Liver (tissue), 8 donors: ENCODE measurements at regions not wholly inside any gene's neighbourhood (a gene's known extent, or its start where the extent isn't known, plus 50 kb on each side); places are given as distances from the start of the nearest gene placed in this dataset.

ENCODE experiments used
- DNase-seq: peaks from one replicate; pipeline ENCODE4 v3.0.0-alpha.2; 2017; ENCODE audit warnings: low spot score
- H3K27ac ChIP-seq, 2 donors: one replicate each; pipeline ENCODE4 v1.7.0; 2013; ENCODE audit warnings: inconsistent platforms in 2 of 2, low read length in 2 of 2, control low read depth in 1 of 2, low read depth in 1 of 2, mild to moderate bottlenecking in 1 of 2
- H3K27me3 ChIP-seq, 4 donors: one replicate each; pipeline versions ENCODE4 v1.6.1 to v1.7.0; 2013; ENCODE audit warnings: low read length in 3 of 4, inconsistent platforms in 1 of 4, mild to moderate bottlenecking in 1 of 4, moderate library complexity in 1 of 4; ENCODE audit not compliant: control insufficient read depth in 4 of 4, insufficient read depth in 4 of 4
- H3K36me3 ChIP-seq, 4 donors: one replicate each; pipeline versions ENCODE4 v1.6.1 to v1.7.0; 2013; ENCODE audit warnings: low read length in 3 of 4, mild to moderate bottlenecking in 3 of 4, low read depth in 1 of 4, moderate library complexity in 1 of 4; ENCODE audit not compliant: control insufficient read depth in 4 of 4, insufficient read depth in 3 of 4
- H3K4me1 ChIP-seq, 4 donors: one replicate each; pipeline versions ENCODE4 v1.6.1 to v1.7.0; 2013; ENCODE audit warnings: low read length in 3 of 4, mild to moderate bottlenecking in 3 of 4, moderate library complexity in 1 of 4; ENCODE audit not compliant: control insufficient read depth in 4 of 4, insufficient read depth in 4 of 4
- H3K4me3 ChIP-seq, 3 donors: one replicate each; pipeline versions ENCODE4 v1.6.1 to v1.7.0; 2013; ENCODE audit warnings: low read length in 3 of 3, control low read depth in 1 of 3, low read depth in 1 of 3, mild to moderate bottlenecking in 1 of 3
- H3K9ac ChIP-seq, 2 donors: one replicate each; pipeline ENCODE4 v1.7.0; 2013; ENCODE audit warnings: low read length in 2 of 2, mild to moderate bottlenecking in 2 of 2, moderate library complexity in 2 of 2, control low read depth in 1 of 2, low read depth in 1 of 2
- H3K9me3 ChIP-seq, 4 donors: one replicate each; pipeline versions ENCODE4 v1.6.1 to v1.7.0; 2013; ENCODE audit warnings: low read length in 3 of 4; ENCODE audit not compliant: control insufficient read depth in 4 of 4
- EGR1 ChIP-seq, 2 donors: IDR thresholded peaks; 2 replicates each; pipeline ENCODE4 v1.6.1; 2016 to 2018; ENCODE audit warnings: antibody characterized with exemption in 2 of 2, low read depth in 2 of 2
- FOXA1 ChIP-seq: IDR thresholded peaks from 2 replicates; pipeline ENCODE4 v1.6.1; 2016; ENCODE audit warnings: antibody characterized with exemption
- FOXA2 ChIP-seq: IDR thresholded peaks from 2 replicates; pipeline ENCODE4 v1.6.1; 2016; ENCODE audit warnings: antibody characterized with exemption
- GABPA ChIP-seq, 2 donors: IDR thresholded peaks in 1 of 2; conservative IDR thresholded peaks in 1 of 2; 2 replicates each; pipeline ENCODE4 v1.6.1; 2016; ENCODE audit warnings: antibody characterized with exemption in 2 of 2, mild to moderate bottlenecking in 1 of 2, moderate library complexity in 1 of 2
- HNF4A ChIP-seq, 2 donors: conservative IDR thresholded peaks; 2 replicates each; pipeline ENCODE4 v1.6.1; 2016; ENCODE audit warnings: antibody characterized with exemption in 2 of 2, mild to moderate bottlenecking in 2 of 2
- HNF4G ChIP-seq: IDR thresholded peaks from 2 replicates; pipeline ENCODE4 v1.6.1; 2016; ENCODE audit warnings: antibody characterized with exemption
- JUND ChIP-seq, 2 donors: IDR thresholded peaks; 2 replicates each; pipeline ENCODE4 v1.6.1; 2016; ENCODE audit warnings: antibody characterized with exemption in 2 of 2
- NR2F2 ChIP-seq: IDR thresholded peaks from 2 replicates; pipeline ENCODE4 v1.6.1; 2016; ENCODE audit warnings: antibody characterized with exemption
- RAD21 ChIP-seq, 2 donors: IDR thresholded peaks; 2 replicates each; pipeline ENCODE4 v1.6.1; 2016; ENCODE audit warnings: antibody characterized with exemption in 2 of 2, mild to moderate bottlenecking in 2 of 2
- RXRA ChIP-seq, 2 donors: IDR thresholded peaks; 2 replicates each; pipeline ENCODE4 v1.6.1; 2017 to 2018; ENCODE audit warnings: antibody characterized with exemption in 2 of 2, mild to moderate bottlenecking in 1 of 2
- SP1 ChIP-seq: IDR thresholded peaks from 2 replicates; pipeline ENCODE4 v1.6.1; 2018; ENCODE audit warnings: antibody characterized with exemption, mild to moderate bottlenecking
- TAF1 ChIP-seq: conservative IDR thresholded peaks from 2 replicates; pipeline ENCODE4 v1.6.1; 2016; ENCODE audit warnings: antibody characterized with exemption, mild to moderate bottlenecking
- YY1 ChIP-seq: IDR thresholded peaks from 2 replicates; pipeline ENCODE4 v1.6.1; 2016; ENCODE audit warnings: antibody characterized with exemption, mild to moderate bottlenecking
- WGBS: extraction: QIAGEN DNeasy Blood & Tissue Kit; methylation state at CpG from one replicate; pipeline ENCODE4 v1.1.7; 2013; 5-methylcytosine and 5-hydroxymethylcytosine counted together
- TF ChIP-seq, protein P1 (sequence below): fragments of 150-350 bp; IDR thresholded peaks from 2 replicates; pipeline ENCODE4 v1.5.1; 2017; ENCODE audit warnings: improper control_type of control experiment, low read depth, low read length; ENCODE audit not compliant: missing input control
- TF ChIP-seq, protein P2 (sequence below): IDR thresholded peaks from 2 replicates; pipeline ENCODE4 v1.6.1; 2016; ENCODE audit warnings: antibody characterized with exemption
- TF ChIP-seq, protein P3 (sequence below): IDR thresholded peaks from 2 replicates; pipeline ENCODE4 v1.6.1; 2016; ENCODE audit warnings: antibody characterized with exemption, mild to moderate bottlenecking
- donor health status: healthy.
- donor health status: healthy.
- donor health status: healthy.
- donor health status: healthy.
- donor health status: healthy.

DNA sequence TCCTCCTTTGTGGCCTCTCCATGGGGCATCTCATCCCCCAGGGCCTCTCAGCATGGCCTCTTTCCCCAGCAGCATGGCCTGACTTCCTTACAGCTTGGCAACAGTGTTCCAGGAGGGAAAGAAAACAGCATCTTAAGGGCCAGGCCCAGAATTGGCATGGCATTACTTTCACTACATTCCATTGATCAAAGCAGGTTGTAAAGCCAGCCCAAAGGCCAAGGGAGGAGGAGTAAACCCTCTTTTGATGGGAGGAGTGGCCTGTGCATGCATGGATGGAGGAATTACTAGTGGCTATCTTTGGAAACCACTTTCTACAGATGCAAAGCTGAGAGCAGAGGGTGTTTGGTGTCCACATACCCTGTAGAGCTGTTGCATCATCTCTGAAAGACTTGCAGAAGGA is 149.4 kb downstream of the AIPL1 start:
- Histone ChIP-seq H3K27ac (no peak overlapping the region), H3K4me3 (no peak overlapping the region), H3K4me1 (no peaks in the 10 kb centered on the region), H3K9me3 (peaks cover 0 to 2% (median 0%) of the 10 kb centered on the region in 4 donors), H3K36me3 (no peaks in the 10 kb centered on the region), H3K27me3 (peaks cover 0 to 3% (median 0%) of the 10 kb centered on the region in 4 donors), H3K9ac (no peak overlapping the region)
- no peak for DNase-seq
- TF ChIP-seq, protein P1, sequence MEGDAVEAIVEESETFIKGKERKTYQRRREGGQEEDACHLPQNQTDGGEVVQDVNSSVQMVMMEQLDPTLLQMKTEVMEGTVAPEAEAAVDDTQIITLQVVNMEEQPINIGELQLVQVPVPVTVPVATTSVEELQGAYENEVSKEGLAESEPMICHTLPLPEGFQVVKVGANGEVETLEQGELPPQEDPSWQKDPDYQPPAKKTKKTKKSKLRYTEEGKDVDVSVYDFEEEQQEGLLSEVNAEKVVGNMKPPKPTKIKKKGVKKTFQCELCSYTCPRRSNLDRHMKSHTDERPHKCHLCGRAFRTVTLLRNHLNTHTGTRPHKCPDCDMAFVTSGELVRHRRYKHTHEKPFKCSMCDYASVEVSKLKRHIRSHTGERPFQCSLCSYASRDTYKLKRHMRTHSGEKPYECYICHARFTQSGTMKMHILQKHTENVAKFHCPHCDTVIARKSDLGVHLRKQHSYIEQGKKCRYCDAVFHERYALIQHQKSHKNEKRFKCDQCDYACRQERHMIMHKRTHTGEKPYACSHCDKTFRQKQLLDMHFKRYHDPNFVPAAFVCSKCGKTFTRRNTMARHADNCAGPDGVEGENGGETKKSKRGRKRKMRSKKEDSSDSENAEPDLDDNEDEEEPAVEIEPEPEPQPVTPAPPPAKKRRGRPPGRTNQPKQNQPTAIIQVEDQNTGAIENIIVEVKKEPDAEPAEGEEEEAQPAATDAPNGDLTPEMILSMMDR: no peak
- no peak for TF ChIP-seq GABPA (IDR thresholded peaks at IDR 0.05 in 1 of 2, conservative IDR thresholded peaks at IDR 0.05 in 1 of 2)
- TF ChIP-seq, protein P2, sequence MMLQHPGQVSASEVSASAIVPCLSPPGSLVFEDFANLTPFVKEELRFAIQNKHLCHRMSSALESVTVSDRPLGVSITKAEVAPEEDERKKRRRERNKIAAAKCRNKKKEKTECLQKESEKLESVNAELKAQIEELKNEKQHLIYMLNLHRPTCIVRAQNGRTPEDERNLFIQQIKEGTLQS: no peak
- no peak for TF ChIP-seq NR2F2
- TF ChIP-seq HNF4A (conservative IDR thresholded peaks at IDR 0.05): no peak
- TF ChIP-seq, protein P3, sequence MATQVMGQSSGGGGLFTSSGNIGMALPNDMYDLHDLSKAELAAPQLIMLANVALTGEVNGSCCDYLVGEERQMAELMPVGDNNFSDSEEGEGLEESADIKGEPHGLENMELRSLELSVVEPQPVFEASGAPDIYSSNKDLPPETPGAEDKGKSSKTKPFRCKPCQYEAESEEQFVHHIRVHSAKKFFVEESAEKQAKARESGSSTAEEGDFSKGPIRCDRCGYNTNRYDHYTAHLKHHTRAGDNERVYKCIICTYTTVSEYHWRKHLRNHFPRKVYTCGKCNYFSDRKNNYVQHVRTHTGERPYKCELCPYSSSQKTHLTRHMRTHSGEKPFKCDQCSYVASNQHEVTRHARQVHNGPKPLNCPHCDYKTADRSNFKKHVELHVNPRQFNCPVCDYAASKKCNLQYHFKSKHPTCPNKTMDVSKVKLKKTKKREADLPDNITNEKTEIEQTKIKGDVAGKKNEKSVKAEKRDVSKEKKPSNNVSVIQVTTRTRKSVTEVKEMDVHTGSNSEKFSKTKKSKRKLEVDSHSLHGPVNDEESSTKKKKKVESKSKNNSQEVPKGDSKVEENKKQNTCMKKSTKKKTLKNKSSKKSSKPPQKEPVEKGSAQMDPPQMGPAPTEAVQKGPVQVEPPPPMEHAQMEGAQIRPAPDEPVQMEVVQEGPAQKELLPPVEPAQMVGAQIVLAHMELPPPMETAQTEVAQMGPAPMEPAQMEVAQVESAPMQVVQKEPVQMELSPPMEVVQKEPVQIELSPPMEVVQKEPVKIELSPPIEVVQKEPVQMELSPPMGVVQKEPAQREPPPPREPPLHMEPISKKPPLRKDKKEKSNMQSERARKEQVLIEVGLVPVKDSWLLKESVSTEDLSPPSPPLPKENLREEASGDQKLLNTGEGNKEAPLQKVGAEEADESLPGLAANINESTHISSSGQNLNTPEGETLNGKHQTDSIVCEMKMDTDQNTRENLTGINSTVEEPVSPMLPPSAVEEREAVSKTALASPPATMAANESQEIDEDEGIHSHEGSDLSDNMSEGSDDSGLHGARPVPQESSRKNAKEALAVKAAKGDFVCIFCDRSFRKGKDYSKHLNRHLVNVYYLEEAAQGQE: no peak
- TF ChIP-seq FOXA2: no peak
- TF ChIP-seq EGR1 (IDR thresholded peaks at IDR 0.05; ENCODE audit: low read depth in 2 of 2): no peak
- TF ChIP-seq RAD21 (IDR thresholded peaks at IDR 0.05): no peak
- TF ChIP-seq SP1: no peak
- no peak for TF ChIP-seq RXRA (IDR thresholded peaks at IDR 0.05)
- TF ChIP-seq FOXA1: no peak
- no peak for TF ChIP-seq YY1
- no peak for TF ChIP-seq TAF1
- TF ChIP-seq JUND (IDR thresholded peaks at IDR 0.05): no peak
- TF ChIP-seq HNF4G: no peak

DNA sequence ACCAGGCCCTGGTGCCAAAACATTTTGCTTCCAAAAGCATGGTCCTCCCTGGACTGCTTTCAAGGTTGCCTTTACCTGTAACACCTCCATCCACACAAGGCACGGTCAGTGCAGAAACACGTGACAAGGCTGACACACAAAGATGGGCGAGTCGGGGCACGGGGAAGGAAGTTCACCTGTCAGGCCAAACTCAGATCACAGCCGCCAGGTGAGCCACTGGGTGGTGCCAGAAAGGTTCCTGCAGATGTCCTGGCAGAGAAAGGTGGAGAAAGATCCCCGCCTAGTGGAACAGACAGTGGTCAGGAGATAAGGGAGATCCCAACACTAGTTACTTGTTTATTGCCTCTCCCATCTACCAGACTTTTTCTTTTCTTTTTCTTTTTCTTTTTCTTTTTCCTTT is 155.3 kb downstream of the AIPL1 start:
- no peak for TF ChIP-seq EGR1 (IDR thresholded peaks at IDR 0.05; ENCODE audit: low read depth in 2 of 2)
- TF ChIP-seq FOXA1: no peak
- TF ChIP-seq, protein P1: peak; percentile 7
- TF ChIP-seq RAD21 (IDR thresholded peaks at IDR 0.05): peak; percentile 19 to 21
- no peak for TF ChIP-seq GABPA (IDR thresholded peaks at IDR 0.05 in 1 of 2, conservative IDR thresholded peaks at IDR 0.05 in 1 of 2)
- Histone ChIP-seq H3K36me3 (no peaks in the 10 kb centered on the region), H3K4me1 (no peaks in the 10 kb centered on the region), H3K27me3 (no peaks in the 10 kb centered on the region), H3K4me3 (no peak overlapping the region), H3K9me3 (peaks cover 0 to 2% (median 0%) of the 10 kb centered on the region in 4 donors), H3K9ac (no peak overlapping the region), H3K27ac (no peak overlapping the region)
- WGBS: 38% methylated on average over 7 of the region's 7 CpGs
- DNase-seq: peak; percentile 44
